Hepatocyte (in vitro differentiated cells): ENCODE measurements at regions not wholly inside any gene's neighbourhood (a gene's known extent, or its start where the extent isn't known, plus 50 kb on each side); places are given as distances from the start of the nearest gene placed in this dataset.
A peak's percentile ranks its signal among the peaks of the same experiment; 100 is the strongest.

Experiments used
- EZH2 ChIP-seq: fragments of 200-600 bp; sonication (generic); IDR thresholded peaks from 2 replicates; pipeline ENCODE4 v1.6.1; 2016; ENCODE audit warnings: antibody characterized with exemption, mild to moderate bottlenecking, borderline replicate concordance
- EZH2phosphoT487 ChIP-seq: fragments of 200-600 bp; sonication (generic); IDR thresholded peaks from one replicate; pipeline ENCODE4 v1.6.1; 2018; ENCODE audit warnings: antibody characterized with exemption, mild to moderate bottlenecking, low read depth, moderate library complexity; ENCODE audit not compliant: unreplicated experiment, severe bottlenecking
- TF ChIP-seq, protein P1 (sequence below): fragments of 200-600 bp; sonication (generic); IDR thresholded peaks from 2 replicates; pipeline ENCODE4 v1.5.1; 2016; ENCODE audit warnings: antibody characterized with exemption, mild to moderate bottlenecking; ENCODE audit not compliant: poor library complexity

DNA sequence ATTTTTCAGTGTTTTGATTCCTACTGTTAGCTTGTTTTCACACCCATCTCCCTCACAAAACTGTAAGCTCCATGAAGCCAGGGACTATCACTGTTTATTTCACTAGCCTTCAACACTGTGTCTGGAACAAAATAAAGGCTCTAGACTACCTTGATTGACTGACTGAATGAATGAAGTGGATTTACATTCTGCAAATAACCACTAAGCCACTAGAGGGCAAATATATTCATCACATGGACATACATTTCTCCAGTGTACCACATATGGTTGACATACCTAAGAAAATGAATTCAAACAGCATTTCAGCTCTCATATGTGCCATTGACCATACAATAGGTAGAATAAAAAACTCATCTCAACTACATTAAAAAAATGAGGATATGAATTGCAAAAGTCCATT lies 185.9 kb downstream of the RAB11FIP2 start:
- no peak for TF ChIP-seq EZH2
- TF ChIP-seq, protein P1, sequence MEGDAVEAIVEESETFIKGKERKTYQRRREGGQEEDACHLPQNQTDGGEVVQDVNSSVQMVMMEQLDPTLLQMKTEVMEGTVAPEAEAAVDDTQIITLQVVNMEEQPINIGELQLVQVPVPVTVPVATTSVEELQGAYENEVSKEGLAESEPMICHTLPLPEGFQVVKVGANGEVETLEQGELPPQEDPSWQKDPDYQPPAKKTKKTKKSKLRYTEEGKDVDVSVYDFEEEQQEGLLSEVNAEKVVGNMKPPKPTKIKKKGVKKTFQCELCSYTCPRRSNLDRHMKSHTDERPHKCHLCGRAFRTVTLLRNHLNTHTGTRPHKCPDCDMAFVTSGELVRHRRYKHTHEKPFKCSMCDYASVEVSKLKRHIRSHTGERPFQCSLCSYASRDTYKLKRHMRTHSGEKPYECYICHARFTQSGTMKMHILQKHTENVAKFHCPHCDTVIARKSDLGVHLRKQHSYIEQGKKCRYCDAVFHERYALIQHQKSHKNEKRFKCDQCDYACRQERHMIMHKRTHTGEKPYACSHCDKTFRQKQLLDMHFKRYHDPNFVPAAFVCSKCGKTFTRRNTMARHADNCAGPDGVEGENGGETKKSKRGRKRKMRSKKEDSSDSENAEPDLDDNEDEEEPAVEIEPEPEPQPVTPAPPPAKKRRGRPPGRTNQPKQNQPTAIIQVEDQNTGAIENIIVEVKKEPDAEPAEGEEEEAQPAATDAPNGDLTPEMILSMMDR: peak; percentile 42
- no peak for TF ChIP-seq EZH2phosphoT487
